WTC11 (cell line): ENCODE measurements at regions not wholly inside any gene's neighbourhood (a gene's known extent, or its start where the extent isn't known, plus 50 kb on each side); places are given as distances from the start of the nearest gene placed in this dataset.
"Not testable (repeated sequence)": the region's sequence is repeated elsewhere in the genome, so short reads cannot be mapped to it uniquely, and the experiment has no call there.

ENCODE experiments used
- ATAC-seq: fragments of 200-7000 bp; cut with Tn5 transposase; 2 replicates; pipeline ENCODE4 v1.10.0; 2021; ENCODE audit warnings: mild to moderate bottlenecking, moderate library complexity
- CTCF ChIA-PET: fragments of 300-600 bp; sonication (Branson Sonifier 250); formaldehyde crosslinking; loops from one replicate; lab custom pipeline; 2021; ENCODE audit warnings: antibody characterized with exemption; lab: Charles Lee
- POLR2A ChIA-PET: fragments of 350-600 bp; sonication (Branson Sonifier 250); formaldehyde crosslinking; loops from one replicate; lab custom pipeline; 2021; ENCODE audit warnings: antibody characterized with exemption; lab: Charles Lee
- DNase-seq: peaks from one replicate; pipeline ENCODE4 v3.0.0; 2021; ENCODE audit warnings: low spot score
- H3K27ac Mint-ChIP-seq: 2 replicates; pipeline ENCODE4 v1.8.0; 2021; ENCODE audit warnings: mixed read lengths
- H3K27me3 Mint-ChIP-seq: 2 replicates; pipeline ENCODE4 v1.8.0; 2021; ENCODE audit warnings: low read depth, mild to moderate bottlenecking, moderate library complexity, mixed read lengths
- H3K36me3 Mint-ChIP-seq: 2 replicates; pipeline ENCODE4 v1.8.0; 2021; ENCODE audit warnings: mixed read lengths
- H3K4me1 Mint-ChIP-seq: 2 replicates; pipeline ENCODE4 v1.8.0; 2022; ENCODE audit warnings: mixed read lengths
- H3K4me3 Mint-ChIP-seq: 2 replicates; pipeline ENCODE4 v1.8.0; 2021; ENCODE audit warnings: mild to moderate bottlenecking, moderate library complexity, mixed read lengths
- H3K9me3 Mint-ChIP-seq: 2 replicates; pipeline ENCODE4 v1.8.0; 2021; ENCODE audit warnings: mixed read lengths
- KAT7 ChIP-seq: sonication (generic); formaldehyde crosslinking; IDR thresholded peaks from 2 replicates; pipeline ENCODE4 v1.8.1; 2023; ENCODE audit warnings: missing genetic modification reagents, mild to moderate bottlenecking, borderline replicate concordance
- RELA ChIP-seq: sonication (generic); formaldehyde crosslinking; IDR thresholded peaks from 2 replicates; pipeline ENCODE4 v1.8.1; 2022; ENCODE audit warnings: missing genetic modification reagents, mild to moderate bottlenecking, borderline replicate concordance
- SP1 ChIP-seq: sonication (generic); formaldehyde crosslinking; conservative IDR thresholded peaks from 2 replicates; pipeline ENCODE4 v1.8.1; 2022; ENCODE audit warnings: missing genetic modification reagents
- ZNF423 ChIP-seq: fragments of 250-450 bp; sonication (Bioruptor Pico); IDR thresholded peaks from 2 replicates; pipeline ENCODE4 v2.1.2; 2022; ENCODE audit warnings: mild to moderate bottlenecking, moderate library complexity
- TF ChIP-seq, protein P1 (sequence below): sonication (generic); formaldehyde crosslinking; IDR thresholded peaks from 2 replicates; pipeline ENCODE4 v1.8.0; 2022; ENCODE audit warnings: missing genetic modification reagents
- TF ChIP-seq, protein P2 (sequence below): fragments of 250-450 bp; sonication (Bioruptor Pico); IDR thresholded peaks from 2 replicates; pipeline ENCODE4 v1.8.0; 2021; ENCODE audit warnings: mild to moderate bottlenecking
- TF ChIP-seq, protein P3 (sequence below): fragments of 250-450 bp; sonication (Bioruptor Pico); IDR thresholded peaks from 2 replicates; pipeline ENCODE4 v1.9.0; 2021; ENCODE audit warnings: mild to moderate bottlenecking
- TF ChIP-seq, protein P4 (sequence below): sonication (generic); formaldehyde crosslinking; IDR thresholded peaks from 2 replicates; pipeline ENCODE4 v1.8.1; 2023; ENCODE audit warnings: mild to moderate bottlenecking, missing genetic modification reagents
- TF ChIP-seq, protein P5 (sequence below): sonication (generic); formaldehyde crosslinking; IDR thresholded peaks from 2 replicates; pipeline ENCODE4 v1.8.1; 2023; ENCODE audit warnings: mild to moderate bottlenecking, missing genetic modification reagents, moderate library complexity
- TF ChIP-seq, protein P6 (sequence below): sonication (generic); formaldehyde crosslinking; IDR thresholded peaks from 2 replicates; pipeline ENCODE4 v1.8.0; 2022; ENCODE audit warnings: mild to moderate bottlenecking, missing genetic modification reagents

DNA sequence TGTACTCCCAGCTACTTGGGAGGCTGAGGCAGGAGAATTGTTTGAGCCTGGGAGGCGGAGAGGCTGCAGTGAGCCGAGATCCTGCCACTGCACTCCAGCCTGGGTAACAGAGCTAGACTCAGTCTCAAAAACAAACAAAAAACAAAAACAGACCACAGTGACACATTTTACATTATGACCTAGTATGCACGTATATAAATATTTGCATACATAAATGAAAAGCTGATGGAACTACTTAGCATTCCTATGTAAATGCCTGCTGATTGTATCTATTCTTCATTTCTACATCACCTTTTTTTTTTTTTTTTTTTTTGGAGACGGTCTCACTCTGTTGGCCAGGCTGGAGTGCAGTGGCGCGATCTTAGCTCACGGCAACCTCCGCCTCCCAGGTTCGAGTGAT lies 116.6 kb upstream of the PRKX start:
- H3K4me3 Mint-ChIP-seq, H3K36me3 Mint-ChIP-seq, H3K9me3 Mint-ChIP-seq, POLR2A ChIA-PET, H3K27me3 Mint-ChIP-seq, ATAC-seq, DNase-seq, CTCF ChIA-PET, H3K4me1 Mint-ChIP-seq, H3K27ac Mint-ChIP-seq: not testable (repeated sequence)

DNA sequence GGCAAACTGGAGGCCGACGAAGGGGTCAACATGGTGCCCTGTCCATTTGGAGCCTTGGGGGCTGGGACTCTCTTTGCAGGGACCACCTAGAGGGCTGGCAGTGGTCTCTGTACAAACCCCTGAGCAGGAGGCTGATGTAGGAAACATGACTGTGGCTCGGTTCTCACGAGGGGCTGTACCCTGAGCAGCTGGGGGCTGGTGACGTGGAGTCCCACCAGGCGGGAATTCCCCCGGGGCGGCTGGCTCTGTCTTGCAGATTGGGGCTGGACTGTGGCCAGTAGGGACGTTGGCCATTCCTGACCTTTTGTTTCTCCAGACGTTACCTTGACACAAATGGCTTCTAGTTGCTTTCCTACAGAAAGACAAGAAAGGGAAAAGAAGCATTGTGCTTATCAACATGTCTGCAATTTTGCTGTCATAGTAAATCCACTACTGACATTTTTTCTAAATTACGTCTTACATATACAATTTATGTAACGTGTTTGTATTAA lies 115.6 kb upstream of the PRKX start:
- H3K36me3 Mint-ChIP-seq, DNase-seq, H3K27me3 Mint-ChIP-seq, H3K9me3 Mint-ChIP-seq, POLR2A ChIA-PET, H3K4me1 Mint-ChIP-seq, ATAC-seq, H3K4me3 Mint-ChIP-seq, H3K27ac Mint-ChIP-seq, CTCF ChIA-PET: not testable (repeated sequence)

DNA sequence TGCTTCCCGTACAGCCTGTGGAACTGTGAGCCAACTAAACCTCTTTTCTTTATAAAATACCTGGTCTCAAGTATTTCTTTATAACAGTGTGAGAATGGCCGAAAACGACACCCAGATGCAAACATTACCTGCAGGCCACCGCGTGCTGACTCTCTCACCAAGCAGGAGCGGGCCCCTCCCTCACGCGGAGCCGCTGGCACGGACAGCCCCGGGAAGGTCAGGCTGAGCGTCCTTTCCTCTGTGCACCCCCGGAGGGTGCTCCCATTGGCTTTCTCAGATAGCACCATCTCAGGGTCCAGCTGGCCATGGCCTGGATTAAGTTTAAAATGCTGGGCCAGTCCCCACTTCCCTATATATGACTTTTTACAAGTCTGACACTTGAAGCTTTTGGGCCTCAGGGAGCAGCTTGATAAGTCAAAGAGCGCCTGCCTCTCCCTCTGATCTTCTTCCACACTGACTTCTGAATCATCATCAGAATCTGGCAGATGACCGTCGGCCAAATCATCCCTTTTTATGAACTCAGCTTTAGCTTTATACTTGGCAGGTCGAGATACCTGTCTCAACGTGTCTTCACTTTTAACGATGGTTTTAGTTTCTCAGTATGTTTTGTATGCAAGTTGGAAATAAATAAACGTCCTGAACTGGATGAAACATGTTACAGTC lies 115.1 kb upstream of the PRKX start:
- H3K27me3 Mint-ChIP-seq, CTCF ChIA-PET, H3K9me3 Mint-ChIP-seq, POLR2A ChIA-PET, H3K4me3 Mint-ChIP-seq, H3K4me1 Mint-ChIP-seq, H3K27ac Mint-ChIP-seq, H3K36me3 Mint-ChIP-seq, DNase-seq, ATAC-seq: not testable (repeated sequence)

DNA sequence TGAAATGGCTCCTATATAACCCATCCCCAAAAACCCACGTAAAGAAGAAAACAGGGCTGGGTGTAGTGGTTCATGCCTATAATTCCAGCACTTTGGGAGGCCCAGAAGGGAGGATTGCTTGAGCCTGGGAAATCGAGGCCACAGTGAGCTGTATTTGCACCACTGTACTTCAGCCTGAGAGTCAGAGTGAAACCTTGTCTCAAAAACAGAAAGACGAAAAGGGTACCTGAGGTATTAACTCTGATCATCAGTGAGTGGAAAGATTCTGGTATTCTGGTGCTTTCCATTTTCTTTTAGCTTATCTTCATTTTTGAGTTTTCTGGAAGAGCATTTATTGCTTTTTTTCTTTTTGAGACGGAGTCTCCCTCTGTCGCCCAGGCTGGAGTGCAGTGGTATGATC lies 110.6 kb upstream of the PRKX start:
- peaks cover 25% of the 10 kb centered on the region for H3K36me3 Mint-ChIP-seq
- not testable (repeated sequence) for H3K9me3 Mint-ChIP-seq

DNA sequence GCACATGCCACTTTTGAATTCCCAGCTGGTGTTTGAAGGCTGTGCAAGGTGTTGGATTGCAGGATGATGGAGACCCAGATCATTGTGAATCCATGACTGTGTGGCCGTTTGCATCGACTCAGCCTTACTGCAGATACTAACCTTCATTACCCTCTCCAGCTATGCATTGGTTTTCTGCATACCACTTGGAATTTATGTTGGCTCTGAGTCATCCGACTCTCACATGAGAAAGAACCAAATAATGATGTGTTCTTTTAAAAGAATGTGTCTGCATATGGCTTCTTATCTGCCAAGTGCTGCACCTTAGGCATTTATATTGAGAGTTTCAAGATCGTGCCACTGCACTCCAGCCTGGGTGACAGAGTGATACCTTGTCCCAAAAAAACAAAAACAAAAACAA lies 106.7 kb upstream of the PRKX start:
- DNase-seq, result no peak
- H3K4me1 Mint-ChIP-seq, result peaks cover 3% of the 10 kb centered on the region; the same call in 1 of the 2 replicates
- peak overlapping the region; percentile 65; the same call in 1 of the 2 replicates for H3K27ac Mint-ChIP-seq
- no peaks in the 10 kb centered on the region for H3K9me3 Mint-ChIP-seq
- CTCF ChIA-PET, result no interaction called here
- no peak for ATAC-seq
- H3K4me3 Mint-ChIP-seq, result no peak overlapping the region
- H3K27me3 Mint-ChIP-seq, result no peaks in the 10 kb centered on the region
- peaks cover 32% of the 10 kb centered on the region for H3K36me3 Mint-ChIP-seq
- POLR2A ChIA-PET, result no interaction called here
- TF ChIP-seq, protein P1, sequence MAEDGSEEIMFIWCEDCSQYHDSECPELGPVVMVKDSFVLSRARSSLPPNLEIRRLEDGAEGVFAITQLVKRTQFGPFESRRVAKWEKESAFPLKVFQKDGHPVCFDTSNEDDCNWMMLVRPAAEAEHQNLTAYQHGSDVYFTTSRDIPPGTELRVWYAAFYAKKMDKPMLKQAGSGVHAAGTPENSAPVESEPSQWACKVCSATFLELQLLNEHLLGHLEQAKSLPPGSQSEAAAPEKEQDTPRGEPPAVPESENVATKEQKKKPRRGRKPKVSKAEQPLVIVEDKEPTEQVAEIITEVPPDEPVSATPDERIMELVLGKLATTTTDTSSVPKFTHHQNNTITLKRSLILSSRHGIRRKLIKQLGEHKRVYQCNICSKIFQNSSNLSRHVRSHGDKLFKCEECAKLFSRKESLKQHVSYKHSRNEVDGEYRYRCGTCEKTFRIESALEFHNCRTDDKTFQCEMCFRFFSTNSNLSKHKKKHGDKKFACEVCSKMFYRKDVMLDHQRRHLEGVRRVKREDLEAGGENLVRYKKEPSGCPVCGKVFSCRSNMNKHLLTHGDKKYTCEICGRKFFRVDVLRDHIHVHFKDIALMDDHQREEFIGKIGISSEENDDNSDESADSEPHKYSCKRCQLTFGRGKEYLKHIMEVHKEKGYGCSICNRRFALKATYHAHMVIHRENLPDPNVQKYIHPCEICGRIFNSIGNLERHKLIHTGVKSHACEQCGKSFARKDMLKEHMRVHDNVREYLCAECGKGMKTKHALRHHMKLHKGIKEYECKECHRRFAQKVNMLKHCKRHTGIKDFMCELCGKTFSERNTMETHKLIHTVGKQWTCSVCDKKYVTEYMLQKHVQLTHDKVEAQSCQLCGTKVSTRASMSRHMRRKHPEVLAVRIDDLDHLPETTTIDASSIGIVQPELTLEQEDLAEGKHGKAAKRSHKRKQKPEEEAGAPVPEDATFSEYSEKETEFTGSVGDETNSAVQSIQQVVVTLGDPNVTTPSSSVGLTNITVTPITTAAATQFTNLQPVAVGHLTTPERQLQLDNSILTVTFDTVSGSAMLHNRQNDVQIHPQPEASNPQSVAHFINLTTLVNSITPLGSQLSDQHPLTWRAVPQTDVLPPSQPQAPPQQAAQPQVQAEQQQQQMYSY (CRISPR knock-in tag), result no peak
- no peak for TF ChIP-seq SP1
- TF ChIP-seq RELA, result no peak
- TF ChIP-seq, protein P2, sequence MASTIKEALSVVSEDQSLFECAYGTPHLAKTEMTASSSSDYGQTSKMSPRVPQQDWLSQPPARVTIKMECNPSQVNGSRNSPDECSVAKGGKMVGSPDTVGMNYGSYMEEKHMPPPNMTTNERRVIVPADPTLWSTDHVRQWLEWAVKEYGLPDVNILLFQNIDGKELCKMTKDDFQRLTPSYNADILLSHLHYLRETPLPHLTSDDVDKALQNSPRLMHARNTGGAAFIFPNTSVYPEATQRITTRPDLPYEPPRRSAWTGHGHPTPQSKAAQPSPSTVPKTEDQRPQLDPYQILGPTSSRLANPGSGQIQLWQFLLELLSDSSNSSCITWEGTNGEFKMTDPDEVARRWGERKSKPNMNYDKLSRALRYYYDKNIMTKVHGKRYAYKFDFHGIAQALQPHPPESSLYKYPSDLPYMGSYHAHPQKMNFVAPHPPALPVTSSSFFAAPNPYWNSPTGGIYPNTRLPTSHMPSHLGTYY (CRISPR knock-in tag), result no peak
- TF ChIP-seq KAT7 (CRISPR knock-in tag), result no peak
- TF ChIP-seq, protein P3, sequence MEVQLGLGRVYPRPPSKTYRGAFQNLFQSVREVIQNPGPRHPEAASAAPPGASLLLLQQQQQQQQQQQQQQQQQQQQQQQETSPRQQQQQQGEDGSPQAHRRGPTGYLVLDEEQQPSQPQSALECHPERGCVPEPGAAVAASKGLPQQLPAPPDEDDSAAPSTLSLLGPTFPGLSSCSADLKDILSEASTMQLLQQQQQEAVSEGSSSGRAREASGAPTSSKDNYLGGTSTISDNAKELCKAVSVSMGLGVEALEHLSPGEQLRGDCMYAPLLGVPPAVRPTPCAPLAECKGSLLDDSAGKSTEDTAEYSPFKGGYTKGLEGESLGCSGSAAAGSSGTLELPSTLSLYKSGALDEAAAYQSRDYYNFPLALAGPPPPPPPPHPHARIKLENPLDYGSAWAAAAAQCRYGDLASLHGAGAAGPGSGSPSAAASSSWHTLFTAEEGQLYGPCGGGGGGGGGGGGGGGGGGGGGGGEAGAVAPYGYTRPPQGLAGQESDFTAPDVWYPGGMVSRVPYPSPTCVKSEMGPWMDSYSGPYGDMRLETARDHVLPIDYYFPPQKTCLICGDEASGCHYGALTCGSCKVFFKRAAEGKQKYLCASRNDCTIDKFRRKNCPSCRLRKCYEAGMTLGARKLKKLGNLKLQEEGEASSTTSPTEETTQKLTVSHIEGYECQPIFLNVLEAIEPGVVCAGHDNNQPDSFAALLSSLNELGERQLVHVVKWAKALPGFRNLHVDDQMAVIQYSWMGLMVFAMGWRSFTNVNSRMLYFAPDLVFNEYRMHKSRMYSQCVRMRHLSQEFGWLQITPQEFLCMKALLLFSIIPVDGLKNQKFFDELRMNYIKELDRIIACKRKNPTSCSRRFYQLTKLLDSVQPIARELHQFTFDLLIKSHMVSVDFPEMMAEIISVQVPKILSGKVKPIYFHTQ (CRISPR knock-in tag), result no peak
- TF ChIP-seq ZNF423, result no peak
- TF ChIP-seq, protein P4, sequence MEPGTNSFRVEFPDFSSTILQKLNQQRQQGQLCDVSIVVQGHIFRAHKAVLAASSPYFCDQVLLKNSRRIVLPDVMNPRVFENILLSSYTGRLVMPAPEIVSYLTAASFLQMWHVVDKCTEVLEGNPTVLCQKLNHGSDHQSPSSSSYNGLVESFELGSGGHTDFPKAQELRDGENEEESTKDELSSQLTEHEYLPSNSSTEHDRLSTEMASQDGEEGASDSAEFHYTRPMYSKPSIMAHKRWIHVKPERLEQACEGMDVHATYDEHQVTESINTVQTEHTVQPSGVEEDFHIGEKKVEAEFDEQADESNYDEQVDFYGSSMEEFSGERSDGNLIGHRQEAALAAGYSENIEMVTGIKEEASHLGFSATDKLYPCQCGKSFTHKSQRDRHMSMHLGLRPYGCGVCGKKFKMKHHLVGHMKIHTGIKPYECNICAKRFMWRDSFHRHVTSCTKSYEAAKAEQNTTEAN (CRISPR knock-in tag), result no peak
- TF ChIP-seq, protein P5, sequence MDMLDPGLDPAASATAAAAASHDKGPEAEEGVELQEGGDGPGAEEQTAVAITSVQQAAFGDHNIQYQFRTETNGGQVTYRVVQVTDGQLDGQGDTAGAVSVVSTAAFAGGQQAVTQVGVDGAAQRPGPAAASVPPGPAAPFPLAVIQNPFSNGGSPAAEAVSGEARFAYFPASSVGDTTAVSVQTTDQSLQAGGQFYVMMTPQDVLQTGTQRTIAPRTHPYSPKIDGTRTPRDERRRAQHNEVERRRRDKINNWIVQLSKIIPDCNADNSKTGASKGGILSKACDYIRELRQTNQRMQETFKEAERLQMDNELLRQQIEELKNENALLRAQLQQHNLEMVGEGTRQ, result no peak
- TF ChIP-seq, protein P6, sequence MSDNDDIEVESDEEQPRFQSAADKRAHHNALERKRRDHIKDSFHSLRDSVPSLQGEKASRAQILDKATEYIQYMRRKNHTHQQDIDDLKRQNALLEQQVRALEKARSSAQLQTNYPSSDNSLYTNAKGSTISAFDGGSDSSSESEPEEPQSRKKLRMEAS (CRISPR knock-in tag), result no peak

More for the DNA sequence above, 110.6 kb upstream of the PRKX start:
- H3K27me3 Mint-ChIP-seq, CTCF ChIA-PET, DNase-seq, POLR2A ChIA-PET, H3K27ac Mint-ChIP-seq, ATAC-seq, H3K4me1 Mint-ChIP-seq, H3K4me3 Mint-ChIP-seq: not testable (repeated sequence)
